LoVo (cell line): ENCODE measurements at regions not wholly inside any gene's neighbourhood (a gene's known extent, or its start where the extent isn't known, plus 50 kb on each side); places are given as distances from the start of the nearest gene placed in this dataset.

Experiments used
- DNase-seq: peaks from one replicate; pipeline ENCODE4 v3.0.0-alpha.2; 2016; ENCODE audit warnings: low spot score

DNA sequence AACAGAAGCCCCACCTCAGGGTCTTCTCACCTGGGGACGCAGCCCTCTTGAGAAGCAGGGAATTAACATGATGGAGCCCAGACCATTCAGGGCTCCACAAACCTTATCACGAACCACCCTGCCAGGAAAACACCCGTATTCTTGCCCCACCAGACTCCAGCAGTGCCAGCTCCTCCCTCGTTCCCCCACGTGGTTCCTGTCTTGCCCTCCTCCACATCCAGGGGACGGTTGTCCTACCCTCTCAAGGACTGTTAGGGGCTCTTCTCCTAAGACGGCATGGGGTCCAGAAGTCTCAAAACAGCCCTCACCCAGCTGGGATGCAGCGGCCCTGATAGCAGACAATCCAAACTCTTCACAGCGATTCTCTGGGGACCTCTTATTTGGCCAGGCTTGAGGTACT is 372.2 kb upstream of the HS6ST1 start:
- no peak for DNase-seq

DNA sequence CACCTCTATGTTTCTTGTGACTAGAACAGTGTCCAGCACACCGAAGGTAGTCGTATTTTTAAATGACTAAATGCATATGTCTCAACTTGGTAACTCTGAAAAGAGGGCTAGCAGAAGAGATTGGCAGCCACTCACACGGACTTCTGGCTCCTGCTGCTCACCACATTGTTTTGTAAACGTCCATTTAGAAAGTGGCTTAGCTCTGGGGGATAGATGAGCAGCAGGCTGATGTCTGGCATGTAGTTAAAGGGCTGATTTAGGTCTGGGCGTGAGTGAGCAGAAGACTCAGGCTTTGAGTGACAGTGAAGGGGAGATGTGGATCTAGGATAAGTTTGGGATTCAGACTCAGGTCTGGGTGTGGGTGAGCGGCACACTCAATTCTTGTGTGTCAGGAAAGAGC is 372.9 kb upstream of the HS6ST1 start:
- DNase-seq = no peak

DNA sequence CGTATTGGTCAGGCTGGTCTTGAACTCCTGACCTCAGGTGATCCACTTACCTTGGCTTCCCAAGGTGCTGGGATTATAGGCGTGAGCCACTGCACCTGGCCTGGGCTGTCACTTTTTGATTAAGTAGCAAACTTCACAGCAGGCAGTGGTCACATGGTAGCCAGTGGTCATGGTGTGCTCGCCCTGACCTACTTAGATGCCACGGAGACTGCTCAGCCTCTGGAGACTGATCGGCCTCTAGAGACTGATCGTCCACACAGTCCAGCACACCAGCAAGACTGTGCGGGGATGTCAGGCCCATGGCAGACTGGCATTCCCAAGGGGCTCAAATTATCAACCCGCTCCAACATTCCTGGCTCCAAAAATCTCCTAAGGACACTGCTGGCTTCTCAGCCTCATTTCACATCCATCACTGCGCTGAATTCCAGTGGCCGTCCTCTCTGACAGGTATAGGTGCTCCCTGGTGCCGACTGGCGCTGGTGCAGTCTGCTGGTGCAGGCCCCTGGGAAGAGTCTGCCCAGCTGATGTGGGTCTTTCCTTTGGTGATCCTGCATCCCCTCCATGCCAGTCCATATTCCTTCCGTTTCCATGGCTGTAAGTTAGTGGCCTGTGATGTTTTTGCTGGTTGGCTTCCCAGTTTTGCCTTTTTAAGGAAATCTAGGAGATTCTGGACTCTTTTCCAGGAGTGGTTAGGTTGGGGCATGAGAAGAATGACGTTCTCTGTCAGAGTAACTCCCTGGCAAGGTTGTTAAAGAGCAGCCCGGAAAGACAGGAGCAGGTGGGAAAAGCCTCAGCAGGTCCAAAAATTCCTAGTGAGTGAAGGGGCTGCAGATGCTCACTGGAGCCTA is 374.5 kb upstream of the HS6ST1 start:
- no peak for DNase-seq

DNA sequence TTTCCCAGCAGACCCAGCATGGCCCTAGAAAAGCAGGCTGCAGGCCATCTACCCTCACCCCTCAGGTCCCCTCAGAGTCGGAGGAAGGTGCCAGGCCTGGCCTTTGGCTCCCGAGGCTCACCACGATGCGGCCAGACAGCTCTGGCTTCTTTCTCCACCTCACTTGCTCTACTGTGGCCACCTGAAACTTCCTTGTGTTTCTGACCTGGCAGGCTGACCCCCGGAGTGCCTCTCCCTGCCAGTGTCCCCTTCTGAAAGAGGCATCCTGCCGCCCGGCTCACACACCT is 375.0 kb upstream of the HS6ST1 start:
- DNase-seq = no peak

DNA sequence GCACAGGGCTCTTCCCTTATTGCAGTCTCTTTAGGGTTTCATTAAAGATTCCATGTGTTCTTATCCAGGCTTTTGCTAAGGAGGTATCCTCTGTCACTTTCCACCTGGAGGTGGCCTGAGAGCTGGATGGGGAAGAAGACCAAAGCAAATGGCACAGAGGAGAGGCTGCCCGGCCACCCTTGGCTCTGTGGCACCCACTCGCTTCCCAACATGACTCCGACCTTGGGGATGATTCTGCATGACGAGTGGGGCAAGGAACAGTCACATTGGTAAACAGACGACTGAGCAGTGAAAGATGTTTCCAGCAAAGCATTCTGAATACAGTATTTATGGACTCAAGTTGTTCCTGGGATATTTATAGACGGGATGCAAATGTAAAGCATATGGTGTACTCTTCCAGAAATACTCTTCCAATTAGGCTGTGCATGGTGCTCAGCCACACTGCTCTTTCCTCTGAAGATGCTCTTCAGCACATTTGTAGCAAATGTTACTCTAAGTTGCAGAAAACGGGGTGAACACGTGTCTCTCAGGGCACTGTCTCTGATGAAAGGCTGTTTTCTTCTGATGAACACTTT is 377.1 kb upstream of the HS6ST1 start:
- DNase-seq = no peak

DNA sequence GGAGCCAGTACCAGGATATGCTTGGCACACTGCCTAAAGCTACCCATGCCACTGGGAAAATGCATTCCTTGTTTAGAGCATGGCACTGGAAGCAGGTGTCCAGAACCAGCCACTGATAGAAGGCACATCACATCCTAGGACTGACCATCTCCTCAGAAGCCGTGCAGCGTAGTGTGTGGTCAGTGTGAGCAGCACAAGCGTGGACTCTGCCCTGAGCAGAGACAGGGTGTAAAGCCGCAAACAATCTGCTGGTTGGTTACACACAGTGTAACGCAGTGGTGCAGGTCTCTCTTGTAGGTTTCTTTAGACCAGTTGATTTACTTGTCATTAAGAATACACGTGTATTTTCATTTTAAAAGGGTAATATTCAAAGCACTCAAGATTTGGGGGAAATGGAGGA is 377.8 kb upstream of the HS6ST1 start:
- no peak for DNase-seq

DNA sequence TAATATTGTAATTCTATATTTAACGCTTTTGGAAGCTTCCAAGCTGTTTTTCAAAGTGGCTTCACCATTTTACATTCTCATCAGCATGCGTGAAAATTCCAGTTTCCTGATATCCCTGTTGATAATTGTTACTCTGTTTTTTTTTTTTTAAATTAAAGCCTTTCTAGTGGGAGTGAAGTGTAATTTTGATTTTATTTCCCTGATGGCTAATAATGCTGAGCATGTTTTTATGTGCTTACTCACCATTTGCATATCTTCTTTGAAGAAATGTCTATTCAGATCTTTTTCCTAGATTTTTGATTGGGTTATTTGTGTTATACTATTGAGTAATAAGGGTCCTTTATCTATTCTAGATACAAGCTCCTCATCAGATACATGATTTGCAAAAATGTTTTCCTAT is 382.8 kb upstream of the HS6ST1 start:
- no peak for DNase-seq

DNA sequence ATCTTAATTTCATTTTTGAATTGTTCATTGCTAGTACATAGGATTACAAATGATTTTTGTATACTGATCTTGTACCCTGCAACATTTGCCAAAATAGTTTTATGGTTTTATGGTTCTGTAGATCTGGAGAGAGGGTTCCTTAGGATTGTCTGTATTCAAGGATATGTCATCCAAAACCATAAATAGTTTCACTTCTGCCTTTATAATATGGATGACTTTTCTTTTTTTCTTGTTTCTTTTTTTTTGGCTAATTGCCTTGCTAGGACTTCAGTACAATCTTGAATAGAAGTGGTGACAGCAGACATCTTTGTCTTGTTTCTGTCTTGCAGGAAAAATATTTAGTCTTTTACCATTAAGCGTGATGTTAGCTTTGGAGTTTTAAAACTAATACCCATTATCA is 383.9 kb upstream of the HS6ST1 start:
- no peak for DNase-seq

DNA sequence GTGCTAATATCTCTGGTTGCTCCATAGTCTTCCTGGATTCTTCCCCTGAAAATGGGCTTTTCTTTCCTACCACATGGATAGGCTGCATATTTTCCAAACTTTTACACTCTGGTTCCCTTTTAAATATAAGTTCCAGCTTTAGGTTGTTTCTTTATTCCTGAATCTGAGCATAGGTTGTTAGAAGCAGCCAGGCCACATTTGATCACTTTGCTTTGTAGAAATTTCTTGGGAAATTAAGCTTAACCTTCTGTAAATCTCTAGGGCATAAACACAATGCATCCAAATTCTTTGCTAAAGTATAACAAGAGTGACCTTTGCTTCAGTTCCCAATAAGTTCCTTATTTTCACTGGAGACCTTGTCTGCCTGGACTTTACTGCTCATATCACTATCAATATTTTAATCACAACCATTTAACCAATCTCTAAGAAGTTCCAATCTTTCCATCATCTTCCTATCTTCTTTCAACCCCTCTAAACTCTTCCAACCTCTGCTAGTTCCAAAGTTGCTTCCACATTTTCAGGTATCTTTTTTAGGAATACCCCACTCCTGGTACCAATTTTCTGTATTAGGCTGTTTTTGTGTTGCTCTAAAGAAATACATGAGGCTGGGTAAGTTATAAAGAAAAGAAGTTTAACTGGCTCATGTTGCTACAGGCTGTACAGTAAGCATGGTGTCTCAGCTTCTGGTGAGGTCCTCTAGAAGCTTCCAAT is 389.6 kb upstream of the HS6ST1 start:
- no peak for DNase-seq

DNA sequence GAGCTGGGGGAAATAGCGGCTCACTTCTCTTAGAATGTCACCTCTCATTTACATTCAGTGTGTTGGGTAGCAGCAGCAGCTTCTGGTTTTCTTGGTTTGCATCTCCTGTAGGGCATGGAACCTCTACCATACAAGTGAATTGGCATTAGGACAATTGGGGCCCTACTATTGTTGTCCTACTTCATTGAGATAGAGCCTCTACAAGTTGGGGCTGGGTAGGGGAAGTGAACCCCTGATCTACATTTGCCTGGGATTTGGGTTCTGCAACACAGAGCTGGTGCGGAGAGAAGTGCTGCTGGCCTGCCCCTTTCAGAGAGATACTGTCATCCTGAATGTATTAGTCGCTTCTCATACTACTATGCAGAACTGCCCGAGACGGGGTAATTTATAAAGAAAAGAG is 391.6 kb upstream of the HS6ST1 start:
- no peak for DNase-seq

DNA sequence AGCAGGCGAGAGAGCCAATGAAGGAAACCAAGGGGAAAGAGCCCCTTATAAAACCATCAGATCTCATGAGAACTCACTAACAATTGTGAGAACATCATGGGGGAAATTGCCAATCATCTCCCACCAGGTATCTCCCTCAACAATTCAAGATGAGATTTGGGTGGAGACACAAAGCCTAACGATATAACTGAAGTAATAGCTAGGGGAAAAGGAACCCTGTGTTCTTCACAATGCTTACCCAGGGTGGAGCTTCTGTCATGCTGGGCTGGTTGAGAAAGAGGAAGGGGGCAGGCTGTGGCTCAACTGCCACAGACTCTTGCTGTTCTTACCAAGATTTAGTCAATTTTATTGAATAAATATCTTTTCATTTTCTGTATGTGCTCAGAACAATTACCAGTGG is 392.1 kb upstream of the HS6ST1 start:
- DNase-seq = no peak

DNA sequence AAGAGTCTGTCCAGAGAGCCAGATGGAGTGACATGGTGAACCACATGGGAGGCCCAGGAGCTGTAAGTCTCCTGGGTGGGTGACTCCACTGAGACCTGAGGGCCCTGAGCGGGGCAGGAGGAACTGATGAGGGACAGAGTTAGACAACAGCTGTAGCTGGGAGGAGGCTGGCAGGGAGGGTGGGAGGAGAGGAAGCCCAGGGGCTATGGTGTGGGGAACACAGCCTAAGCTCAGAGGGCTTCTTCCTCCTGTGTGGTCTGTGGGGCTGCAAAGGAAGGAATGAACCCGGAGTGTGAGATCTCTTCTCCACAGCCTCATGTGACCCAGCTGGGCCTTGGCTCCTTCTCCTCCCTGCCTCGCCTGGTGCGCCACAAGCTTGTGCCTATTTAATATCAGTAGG is 395.6 kb upstream of the HS6ST1 start:
- DNase-seq = no peak

DNA sequence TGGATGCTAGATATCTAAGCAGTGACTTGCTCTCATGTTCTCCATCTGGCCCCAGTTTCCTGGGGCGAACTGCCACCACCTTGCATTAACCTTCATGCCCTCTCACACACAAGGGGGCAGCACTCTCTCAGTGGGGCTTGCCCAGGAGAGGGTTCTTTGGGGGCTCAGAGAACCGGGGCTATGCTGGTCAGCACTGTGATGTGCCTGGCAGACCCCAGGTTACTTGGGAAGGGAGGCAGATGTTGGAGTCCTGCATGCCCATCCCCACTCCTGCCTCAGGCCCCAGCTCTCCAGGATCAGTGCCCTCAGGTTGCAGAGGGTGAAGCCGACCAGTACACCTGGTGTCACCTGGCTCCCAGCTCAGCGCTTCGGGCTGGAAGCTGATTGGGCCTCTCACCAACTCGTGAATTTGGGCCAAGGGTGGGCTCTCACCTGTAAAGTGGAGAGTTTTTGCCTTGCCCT is 396.2 kb upstream of the HS6ST1 start:
- DNase-seq = no peak

DNA sequence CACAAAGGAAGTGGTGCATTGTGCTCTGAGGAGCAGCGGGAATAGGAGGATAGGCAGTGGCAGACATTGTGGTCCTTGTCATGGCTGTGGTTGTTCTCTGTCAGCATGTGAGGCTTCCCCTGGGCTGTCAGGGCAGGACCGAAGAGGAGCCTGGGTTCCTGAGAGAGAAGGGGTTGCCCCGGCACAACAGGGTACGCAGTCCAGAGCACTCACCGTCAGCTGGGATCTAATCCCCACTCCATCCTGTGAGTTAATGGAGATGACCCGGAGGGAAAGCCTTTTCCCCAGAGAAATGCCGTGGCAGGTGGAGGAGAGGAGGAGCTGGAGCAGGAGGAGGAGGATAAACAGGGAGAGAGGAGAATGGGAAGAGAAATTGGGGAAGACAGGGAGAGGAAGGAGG is 396.7 kb upstream of the HS6ST1 start:
- DNase-seq = no peak

DNA sequence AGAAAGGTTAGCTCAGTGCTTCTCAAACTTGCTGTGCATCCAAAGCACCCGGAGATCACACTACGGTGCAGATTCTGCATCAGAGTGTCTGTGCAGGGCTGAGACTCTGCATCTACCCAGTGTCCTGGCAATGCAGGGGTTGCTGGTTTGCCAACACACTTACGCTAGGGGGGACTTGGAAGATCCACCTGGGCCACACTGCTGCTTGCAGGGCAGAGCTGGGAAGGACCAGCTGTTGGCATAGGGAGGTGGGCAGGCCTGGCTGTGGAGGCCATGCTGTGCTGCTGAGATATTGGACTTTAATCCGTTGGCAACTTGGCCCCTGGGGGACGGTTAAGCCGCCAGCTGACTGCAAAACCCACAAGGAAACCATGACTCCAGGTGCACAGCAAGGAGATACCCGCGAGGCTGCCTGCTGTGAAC is 397.6 kb upstream of the HS6ST1 start:
- DNase-seq = no peak

DNA sequence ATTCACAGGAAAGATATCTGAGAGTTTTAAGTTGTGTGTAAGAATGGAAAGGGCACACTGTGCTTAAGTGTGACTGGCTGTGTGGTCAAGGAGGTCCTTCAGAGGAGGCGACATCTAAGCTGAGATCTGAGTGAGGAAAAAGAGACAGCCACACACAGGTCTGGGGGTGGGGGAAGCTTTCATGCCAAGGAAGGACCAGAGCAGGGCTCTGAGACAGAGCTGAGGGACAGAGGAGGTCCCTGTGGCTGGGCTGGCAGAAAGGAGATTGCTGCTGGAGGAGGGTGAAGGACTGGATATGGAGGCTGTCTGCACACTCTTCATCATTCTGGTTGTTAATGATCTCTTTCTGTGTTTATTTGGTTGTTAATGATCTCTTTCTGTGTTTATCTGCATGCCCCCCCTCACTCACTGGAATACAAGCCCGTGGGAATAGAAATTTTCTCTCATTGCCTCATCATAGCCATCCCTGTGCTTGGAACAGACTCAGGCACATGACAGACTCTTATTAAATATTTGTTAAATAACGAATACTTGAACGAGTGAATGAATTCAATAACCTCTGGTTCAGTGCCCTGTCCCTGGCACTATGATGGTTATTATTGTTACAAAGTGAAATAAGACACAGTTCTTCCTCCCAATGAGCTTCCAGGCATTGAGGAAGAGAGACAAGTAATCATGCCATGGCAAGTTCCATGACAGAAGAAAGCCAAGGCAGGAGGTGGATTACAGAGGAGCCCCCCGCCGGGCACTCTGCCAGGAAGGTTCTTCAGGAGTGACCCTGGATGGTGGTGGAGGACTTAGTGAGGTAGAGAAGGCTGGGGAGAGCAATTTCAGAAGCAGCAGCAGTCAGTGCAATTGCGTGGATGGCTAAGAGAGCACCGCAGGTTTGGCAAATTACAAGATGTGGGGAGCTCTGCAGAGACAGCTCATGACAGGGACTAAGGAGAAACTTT is 399.4 kb upstream of the HS6ST1 start:
- no peak for DNase-seq

DNA sequence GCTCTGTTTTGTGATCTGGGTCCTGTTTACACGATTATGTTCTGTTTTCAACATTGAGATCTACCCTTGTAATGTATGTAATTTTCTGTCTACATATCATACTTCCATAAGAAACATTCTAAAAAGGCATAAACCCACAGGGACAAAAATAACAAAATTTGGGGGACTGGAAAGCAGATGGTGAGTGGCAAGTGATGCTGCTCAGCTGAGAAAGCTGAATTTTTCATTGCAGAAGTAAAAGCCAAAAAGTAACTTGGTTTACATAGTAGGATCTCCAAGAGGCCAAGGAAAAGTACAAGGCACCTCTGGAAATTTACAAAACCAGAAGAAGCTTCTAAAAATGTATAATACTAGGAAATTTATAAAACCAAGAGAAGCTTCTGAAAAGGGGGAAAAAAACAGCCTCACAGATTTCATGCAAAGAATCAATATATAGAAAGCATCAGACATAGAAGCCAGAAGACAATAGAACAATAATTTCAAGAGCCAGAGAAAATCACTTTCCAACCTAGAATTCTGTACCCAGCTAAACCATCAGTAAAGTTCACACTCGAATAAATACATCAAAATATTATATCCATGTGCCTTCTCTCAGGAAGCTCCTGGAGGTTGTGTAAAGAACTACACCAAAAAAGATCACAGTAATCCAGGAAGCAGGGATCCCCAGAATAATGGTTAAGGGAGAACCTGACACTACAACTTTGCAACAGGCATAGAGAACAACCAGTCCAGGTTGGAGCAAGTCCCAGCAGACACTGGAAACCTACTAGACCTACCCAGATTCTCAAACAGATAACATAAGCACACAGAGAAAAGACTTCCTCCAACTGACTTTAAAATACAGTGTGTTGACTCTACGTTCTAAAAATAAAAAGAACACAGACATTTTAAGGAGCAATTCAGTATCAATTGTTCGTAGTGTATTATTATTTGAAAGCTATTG is 401.7 kb upstream of the HS6ST1 start:
- no peak for DNase-seq

DNA sequence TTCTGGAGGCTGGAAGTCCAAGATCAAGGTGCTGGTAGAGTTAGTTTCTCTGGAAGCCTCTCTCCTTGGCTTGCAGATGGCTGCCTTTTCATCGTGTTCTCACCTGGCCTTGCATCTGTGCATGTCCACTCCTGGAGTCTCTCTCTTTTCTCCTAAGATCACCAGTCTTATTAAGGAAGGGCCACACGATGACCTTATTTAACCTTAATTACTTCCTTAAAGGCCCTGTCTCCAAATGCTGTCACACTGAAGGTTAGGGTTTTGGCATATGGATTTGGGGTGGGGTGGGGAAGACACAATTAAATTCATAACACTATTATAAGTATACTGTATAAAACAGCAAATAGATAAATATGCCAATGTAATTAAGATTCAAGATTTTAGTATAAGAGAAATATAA is 402.4 kb upstream of the HS6ST1 start:
- DNase-seq = no peak

DNA sequence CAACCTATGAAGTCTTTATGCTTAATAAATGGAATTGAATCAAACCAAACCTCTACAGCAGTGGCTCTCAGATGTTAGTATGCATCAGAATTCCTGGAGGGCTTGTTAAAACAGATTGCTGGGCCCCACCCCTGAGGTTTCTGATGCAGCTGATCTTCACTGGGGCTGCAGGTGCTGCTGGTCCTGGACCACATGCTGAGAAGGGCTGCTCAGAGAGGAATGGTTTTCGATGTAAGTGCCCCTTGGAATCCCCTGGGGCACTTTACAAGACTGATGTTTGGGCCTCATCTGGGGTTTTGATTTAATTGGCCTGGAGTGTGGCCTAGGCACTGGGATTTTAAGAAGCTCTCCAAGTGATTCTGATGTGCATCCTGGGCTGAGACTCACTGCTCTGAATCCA is 403.8 kb upstream of the HS6ST1 start:
- no peak for DNase-seq

DNA sequence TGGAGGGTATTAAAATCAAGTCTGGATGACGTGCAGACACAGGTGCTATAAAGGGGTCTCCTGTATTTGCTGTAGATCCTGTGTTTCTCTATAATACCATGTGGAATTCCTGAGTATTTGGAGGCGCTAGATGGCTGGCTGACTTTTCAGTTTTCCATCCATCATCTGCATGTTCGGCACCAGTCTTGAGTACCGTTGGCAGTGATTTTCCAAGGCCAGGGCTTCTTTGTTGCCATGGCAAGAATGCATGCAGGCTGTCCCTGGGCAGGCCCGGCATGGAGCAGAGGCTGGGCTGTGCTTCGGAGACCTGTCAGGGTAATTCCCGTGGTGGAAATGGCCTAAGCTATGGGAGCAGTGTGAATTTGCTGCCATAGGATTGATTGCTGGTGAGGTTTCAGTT is 405.9 kb upstream of the HS6ST1 start:
- no peak for DNase-seq

DNA sequence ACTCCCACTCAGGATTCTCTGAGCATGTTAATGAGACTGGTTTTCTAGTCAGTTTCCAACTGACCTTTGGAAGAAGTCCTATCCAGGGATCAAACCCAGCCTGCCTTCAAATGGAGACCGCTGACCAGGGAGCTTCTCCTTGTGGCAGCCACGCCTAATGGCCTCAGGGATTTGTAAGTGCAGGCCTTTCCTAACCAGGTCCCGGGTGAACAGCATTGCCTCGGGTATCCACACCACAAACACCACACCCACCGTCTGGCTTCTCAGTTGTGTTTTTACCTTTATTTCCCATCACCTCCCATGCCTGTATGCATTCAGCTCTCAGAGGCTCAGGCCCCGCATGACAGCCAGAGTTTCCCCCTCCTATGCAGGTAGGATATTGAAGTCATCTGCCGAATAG is 406.3 kb upstream of the HS6ST1 start:
- DNase-seq = no peak
